ENCODE measurements at regions not wholly inside any gene's neighbourhood (a gene's known extent, or its start where the extent isn't known, plus 50 kb on each side); places are given as distances from the start of the nearest gene placed in this dataset.

DNA sequence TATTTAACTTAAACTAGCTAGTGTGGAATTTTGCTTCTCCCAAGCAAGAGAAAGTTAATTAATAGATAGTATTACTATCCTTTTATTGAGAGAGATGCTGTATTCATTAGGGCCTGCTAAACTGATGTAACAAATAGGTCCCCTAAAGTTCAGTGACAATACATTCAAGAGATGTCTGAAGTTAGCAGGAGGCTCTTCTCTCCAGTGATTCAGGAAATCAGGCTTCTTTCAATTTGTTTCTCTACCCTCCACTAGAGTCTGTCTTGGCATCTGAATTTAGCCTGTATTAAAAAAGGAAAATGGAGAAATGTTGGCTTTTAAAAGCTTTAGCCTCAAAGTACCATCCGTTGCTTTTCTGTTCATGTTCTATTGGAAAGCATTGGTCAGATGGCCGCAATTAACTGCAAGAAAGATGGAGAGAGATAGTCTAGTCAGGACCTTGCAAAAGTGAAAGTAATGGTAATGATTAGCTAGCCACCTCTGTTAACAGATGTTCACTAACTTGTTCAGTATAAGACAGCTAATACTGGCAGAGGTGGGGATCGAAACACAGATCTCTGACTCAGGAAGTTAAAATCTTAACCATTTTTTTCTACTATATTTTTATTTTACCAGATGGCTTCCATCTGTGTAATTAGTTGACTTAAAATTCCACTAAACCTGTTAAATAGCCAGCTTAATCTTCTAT lies 786.8 kb downstream of the TMTC2 start:
- TF ChIP-seq POLR2A (IDR thresholded peaks at IDR 0.05; ENCODE audit: low read depth, low read length) = no peak
- TF ChIP-seq SMC3 (IDR thresholded peaks at IDR 0.05; ENCODE audit: low read depth, low read length) = no peak
- TF ChIP-seq, protein P1, sequence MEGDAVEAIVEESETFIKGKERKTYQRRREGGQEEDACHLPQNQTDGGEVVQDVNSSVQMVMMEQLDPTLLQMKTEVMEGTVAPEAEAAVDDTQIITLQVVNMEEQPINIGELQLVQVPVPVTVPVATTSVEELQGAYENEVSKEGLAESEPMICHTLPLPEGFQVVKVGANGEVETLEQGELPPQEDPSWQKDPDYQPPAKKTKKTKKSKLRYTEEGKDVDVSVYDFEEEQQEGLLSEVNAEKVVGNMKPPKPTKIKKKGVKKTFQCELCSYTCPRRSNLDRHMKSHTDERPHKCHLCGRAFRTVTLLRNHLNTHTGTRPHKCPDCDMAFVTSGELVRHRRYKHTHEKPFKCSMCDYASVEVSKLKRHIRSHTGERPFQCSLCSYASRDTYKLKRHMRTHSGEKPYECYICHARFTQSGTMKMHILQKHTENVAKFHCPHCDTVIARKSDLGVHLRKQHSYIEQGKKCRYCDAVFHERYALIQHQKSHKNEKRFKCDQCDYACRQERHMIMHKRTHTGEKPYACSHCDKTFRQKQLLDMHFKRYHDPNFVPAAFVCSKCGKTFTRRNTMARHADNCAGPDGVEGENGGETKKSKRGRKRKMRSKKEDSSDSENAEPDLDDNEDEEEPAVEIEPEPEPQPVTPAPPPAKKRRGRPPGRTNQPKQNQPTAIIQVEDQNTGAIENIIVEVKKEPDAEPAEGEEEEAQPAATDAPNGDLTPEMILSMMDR (conservative IDR thresholded peaks at IDR 0.05; ENCODE audit: low read depth, low read length) = no peak
- TF ChIP-seq, protein P2, sequence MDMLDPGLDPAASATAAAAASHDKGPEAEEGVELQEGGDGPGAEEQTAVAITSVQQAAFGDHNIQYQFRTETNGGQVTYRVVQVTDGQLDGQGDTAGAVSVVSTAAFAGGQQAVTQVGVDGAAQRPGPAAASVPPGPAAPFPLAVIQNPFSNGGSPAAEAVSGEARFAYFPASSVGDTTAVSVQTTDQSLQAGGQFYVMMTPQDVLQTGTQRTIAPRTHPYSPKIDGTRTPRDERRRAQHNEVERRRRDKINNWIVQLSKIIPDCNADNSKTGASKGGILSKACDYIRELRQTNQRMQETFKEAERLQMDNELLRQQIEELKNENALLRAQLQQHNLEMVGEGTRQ (IDR thresholded peaks at IDR 0.05; ENCODE audit: low read depth, low read length) = no peak
- no peak for TF ChIP-seq MXI1 (IDR thresholded peaks at IDR 0.05; ENCODE audit: borderline replicate concordance, low read depth, low read length)
- TF ChIP-seq MAZ (IDR thresholded peaks at IDR 0.05; ENCODE audit: borderline replicate concordance, low read depth, low read length) = no peak

Data from IMR-90 (cell line).